NCI-H1436 treated with DMSO at 0.1 percent for 48 hours (cell line): ENCODE measurements at regions not wholly inside any gene's neighbourhood (a gene's known extent, or its start where the extent isn't known, plus 50 kb on each side); places are given as distances from the start of the nearest gene placed in this dataset.
"Not testable (repeated sequence)": the region's sequence is repeated elsewhere in the genome, so short reads cannot be mapped to it uniquely, and the experiment has no call there.

ENCODE experiments used
- DNase-seq: peaks from one replicate; lab custom pipeline; 2025; lab: John Stamatoyannopoulos, UW

DNA sequence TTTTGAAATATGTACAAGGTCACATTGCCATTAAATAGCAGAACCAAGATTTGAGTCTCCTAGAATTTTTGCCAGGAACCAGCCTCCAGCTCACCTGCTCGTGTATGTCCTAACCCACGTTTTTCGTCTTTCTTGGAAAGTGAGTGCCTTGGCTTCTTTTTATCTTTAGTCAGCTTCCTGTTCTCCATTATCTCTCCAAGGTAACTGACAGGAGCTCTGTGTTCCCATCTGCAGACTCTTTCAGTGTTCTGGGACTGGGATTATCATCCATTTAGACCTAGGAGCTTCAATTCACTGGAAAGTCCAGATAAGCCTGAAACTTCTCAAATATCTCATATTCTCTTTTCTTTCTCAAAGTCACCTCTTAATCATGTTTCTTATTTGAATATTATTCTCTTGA lies 193.7 kb downstream of the ZIC5 start:
- no peak for DNase-seq

DNA sequence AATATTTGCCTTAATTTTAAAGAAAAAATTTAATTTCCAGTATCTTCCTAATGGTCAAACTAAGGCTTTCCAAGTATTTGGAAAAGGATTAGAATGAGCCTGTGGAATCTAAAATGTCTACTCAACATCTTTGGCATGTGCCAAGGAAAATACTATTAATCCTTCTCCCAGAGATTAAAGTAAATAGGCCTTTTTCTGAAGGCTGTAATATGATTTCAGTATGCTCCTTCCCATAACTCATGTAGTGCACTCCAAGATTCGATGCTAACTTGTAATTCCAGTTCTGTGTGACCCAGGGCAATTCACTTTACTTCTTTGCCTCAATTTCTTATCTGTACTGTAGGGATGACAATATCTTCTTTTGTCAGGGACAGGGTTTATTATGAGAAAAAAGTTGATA lies 196.9 kb downstream of the ZIC5 start:
- DNase-seq, result no peak

DNA sequence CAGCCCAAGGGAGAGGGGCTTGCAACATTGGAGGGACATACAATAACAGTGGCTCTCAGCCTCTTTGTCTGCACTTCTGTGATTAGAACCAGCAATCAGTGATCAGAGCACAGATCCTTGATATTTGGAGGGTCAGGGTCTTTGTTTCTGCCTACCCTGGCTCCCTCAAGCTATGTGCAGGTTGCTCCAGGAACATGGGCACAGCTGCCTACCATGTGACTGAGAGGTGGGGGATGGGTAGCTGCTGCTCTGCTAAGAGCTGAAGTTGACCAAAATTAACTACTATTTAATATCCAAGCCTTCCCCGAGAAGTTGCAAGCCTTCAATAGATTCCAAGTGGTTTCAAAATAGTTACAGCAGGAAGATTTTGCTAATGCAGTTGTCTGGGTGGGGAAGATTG lies 202.6 kb downstream of the ZIC5 start:
- no peak for DNase-seq

DNA sequence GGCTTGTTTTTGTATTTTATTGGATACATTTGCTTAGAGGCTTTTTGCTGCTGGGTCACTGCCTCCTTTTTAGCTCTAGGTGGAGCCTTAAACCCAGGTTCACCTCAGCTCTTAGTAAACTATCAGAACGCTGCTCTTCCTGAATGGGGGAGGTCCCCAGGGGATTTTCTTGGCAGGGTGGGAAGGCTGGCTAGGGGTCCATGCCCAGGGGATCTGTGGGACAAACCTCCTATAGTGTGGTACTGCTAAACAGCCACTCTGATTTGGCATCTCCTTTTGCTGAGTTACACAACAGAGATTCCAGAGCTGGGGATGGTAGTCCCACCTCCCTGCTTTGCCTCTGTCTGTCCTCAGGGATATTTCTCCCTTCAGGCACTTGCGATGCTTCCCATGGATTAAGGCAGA lies 204.9 kb downstream of the ZIC5 start:
- DNase-seq, result no peak

DNA sequence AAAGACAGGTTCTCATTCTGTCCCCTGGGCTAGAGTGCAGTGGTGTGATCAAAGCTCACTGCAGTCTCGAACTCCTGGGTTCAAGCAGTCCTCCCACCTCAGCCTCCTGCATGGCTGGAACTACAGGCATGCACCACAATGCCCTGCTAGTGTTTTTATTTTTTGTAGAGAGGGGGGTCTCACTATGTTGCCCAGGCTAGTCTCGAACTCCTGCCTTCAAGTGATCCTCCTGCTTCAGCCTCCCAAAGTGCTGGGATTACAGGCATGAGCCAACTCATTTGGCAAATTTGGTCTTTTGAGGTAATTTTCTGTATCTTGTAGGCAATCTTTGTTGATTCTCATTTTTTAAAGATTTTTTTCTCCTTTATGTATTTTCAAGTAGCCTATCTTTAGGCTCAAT lies 205.7 kb downstream of the ZIC5 start:
- no peak for DNase-seq

DNA sequence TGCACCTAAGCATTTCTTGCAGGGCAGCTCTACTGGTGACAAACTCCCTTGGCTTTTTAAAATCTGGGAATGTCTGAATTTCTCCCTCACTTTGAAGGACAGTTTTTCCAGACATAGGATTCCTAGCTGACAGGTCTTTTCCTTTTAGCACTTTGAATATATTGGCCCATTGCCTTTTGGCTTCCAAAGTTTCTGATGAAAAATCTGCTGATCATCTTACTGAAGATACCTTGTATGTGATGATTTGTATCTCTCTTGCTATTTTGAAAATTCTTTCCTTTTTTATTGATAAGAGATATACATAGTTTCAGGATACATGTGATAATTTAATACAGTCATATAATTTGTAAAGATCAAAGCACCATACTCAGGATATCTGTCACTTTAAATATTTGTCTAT lies 211.1 kb downstream of the ZIC5 start:
- DNase-seq, result no peak

DNA sequence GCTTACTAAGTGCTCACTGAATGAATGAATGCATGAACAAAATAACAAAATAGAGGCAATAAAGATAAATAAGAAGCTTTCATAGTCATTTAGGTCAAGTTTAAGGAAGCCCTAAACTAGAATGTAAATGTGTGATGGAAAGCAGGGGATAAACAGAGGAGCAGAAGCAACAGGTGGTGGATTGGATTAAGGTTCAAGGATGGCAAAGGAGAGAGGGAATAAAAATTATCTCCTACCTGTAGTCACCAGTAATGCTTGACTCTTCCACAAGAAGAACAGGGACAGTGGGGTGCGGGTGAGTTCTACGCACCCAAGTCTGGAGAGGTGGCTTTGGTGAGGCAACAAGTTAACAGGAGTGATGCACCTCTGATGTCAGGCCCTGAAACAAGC lies 212.4 kb downstream of the ZIC5 start:
- DNase-seq, result no peak

DNA sequence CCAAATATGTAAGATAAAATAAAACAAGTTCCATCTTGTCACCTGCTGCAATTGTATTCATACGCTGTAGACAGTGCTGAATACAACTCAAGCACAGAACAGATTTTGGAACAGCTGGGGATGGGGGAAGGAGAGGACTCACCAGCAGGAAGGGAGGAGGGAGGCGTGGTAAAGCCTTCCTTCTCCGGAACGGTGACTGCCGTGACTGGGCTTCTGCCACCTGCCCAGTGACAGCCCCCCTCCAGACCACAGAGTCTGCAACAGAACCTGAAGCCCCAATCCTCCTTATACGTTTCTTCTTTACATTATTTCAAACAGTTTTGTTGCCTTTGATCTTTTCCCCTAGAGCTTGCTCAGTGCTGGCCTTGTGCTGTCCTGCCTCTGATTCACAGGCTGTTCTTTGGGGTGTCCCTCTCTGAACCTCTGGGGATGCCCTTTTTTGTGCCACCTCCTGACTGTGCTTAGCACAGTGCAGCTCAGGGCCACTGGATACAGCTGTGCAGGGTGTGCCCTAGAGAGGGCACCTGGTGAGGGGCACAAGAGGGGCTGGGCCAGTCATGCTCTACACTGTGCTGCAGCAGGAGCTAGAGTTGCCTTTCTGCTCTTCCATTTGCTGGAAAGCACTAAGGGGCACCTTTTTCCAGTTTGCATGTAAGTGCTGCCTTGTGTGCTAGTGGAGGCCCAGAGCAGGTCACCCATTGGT lies 213.0 kb downstream of the ZIC5 start:
- DNase-seq, result no peak

DNA sequence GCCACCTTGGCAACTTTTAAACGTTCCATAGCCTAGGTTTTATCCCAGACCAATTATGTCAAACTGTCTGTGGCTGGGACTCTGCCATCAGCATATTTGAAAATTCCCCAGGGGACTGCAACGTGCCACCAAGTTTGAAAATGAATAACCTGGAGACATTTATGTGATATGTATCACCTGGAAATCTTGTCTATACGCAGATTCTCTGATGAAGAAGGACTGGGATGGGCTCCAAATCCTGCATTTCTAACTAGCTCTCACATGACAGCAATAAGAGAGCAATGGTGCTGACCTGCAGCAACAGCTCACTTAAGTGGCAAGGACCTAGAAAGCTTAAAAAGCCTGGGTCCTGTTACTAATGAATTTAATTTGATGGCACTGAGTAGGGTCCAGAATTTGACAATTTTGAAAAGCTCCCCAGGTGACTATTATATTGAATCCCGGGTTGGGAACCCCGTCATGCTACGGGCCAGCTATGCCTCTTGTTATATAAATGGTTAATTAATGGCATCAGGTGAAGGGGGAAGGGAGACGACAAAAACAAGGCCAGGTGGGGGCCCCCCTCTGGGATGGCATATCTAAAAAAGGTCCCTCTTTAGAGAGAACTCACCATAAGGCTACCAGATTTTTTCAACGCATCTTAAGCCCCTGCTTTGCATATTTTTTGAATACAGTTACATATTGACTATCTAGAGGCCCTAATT lies 213.7 kb downstream of the ZIC5 start:
- DNase-seq, result no peak

DNA sequence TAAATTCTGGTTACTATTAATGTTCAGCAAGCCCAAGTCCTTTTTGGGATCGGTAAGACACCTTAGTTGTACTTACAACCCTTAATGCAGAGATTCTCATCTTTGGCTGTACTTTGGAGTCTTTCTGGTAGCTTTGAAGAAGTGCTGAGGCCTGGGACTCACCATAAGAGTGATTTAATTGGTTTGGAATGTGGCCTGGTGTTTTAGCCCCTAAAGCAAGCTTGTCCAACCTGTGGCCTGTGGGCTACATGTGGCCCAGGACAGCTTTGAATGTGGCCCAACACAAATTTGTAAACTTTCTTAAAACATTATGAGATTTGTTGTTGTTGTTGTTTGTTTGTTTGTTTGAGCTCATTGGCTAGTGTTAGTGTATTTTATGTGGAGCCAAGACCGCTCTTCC lies 215.3 kb downstream of the ZIC5 start:
- DNase-seq, result no peak

DNA sequence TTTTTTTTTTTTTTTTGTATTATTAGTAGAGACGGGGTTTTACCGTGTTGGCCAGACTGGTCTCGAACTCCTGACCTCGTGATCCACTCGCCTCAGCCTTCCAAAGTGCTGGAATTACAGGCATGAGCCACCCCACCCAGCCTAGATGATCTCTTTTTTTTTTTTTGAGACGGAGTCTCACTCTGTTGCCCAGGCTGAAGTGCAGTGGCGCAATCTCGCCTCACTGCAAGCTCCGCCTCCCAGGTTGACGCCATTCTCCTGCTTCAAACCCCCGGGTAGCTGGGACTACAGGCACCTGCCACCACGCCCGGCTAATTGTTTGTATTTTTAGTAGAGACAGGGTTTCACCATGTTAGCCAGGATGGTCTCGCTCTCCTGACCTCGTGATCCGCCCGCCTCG lies 216.8 kb downstream of the ZIC5 start:
- DNase-seq, result not testable (repeated sequence)

DNA sequence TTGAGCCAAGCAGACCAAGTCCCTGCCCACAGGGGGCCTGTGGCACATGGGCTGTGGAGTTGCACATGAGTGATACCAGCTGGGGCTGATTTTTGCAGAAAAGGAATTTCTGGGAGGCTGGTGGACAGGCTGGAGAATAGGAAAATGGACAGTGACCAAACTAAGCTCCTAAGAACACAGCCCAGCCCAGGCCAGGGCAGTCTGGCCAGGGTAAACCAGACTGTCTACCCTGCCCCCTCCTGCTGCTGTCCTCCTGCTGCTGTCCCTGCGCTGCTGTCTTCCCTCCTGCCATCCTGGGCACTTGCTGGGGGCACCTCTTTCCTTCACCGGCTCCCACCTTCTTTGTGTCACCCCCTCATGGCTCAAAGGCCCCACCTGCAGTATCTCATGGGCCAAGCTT lies 219.2 kb downstream of the ZIC5 start:
- no peak for DNase-seq

DNA sequence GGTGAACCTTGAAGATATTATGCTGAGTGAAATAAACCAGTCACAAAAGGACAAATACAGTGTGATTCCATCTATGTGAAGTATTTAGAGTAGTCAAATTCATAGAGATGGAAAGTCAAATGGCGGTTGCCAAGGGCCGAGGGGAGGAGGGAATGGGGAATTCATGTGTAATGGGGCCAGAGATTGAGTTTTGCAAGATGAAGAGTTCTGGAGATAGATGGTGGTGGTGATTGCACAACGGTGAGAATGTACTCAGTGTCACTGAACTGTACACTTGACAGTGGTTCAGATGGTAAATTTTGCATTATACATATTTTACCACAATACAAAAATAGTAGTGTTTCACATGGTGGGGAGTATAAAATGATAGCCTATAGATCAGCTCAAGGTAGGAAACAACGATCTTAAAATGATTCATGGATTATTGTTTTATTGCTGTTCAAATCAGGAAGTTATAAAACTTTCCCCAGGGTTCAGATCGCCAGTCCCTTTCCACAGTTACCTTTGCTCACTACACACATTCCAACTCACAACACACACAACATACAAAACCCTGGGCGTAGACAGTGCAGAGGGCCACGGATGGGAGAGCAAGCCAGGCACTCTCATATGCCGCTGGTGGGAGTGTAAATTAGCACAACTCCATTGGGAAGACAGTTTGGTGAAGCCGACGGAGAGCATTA lies 219.9 kb downstream of the ZIC5 start:
- no peak for DNase-seq

DNA sequence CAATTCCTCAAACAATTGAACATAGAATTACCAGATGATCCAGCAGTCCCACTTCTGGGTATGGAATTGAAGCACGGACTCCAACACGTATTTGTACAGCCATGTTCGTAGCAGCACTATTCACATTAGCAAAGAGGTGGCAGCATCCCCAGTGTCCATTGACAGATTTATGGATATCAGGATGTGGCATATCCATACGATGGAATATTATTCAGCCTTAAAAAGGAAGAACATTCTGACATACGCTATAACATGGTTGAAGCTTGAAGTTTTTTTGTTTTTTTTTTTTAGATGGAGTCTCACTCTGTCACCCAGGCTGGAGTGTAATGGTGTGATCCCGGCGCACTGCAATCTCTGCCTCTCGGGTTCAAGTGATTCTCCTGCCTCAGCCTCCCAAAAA lies 220.6 kb downstream of the ZIC5 start:
- no peak for DNase-seq

DNA sequence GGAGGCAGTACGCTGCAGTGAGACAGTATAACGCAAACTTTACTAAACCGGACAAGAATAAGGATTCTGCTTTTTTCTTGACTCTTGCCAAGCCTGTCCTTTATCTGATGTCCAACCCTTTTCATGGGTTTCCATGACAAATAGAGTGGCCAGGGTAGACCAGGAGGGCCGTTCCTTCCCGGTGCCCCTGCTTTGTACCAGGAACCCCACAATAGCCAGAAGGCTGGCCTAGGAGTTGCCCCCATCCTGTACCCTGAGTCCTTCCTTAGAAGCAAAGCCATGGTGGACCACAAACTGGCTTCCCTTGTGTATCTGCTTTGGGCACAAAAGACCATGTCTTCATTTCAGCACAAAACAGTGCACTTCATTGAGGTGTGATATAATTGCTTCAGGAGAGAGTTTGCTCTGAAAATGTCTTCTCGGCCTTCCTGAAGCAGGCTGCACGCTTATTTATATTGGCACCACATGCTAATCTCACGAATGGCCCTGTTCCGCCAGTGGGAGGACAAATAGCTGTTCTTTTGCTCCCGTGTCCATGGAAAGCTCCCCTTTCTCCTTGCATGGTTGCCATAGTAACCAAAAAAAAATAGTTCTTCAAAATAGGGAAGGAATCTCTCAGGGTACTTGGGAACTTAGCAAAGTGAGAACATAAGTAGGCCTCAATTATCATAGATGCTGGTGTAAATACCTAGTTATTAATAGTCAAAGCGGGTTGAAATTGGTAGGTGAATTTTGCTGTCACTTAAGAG lies 222.1 kb downstream of the ZIC5 start:
- no peak for DNase-seq

DNA sequence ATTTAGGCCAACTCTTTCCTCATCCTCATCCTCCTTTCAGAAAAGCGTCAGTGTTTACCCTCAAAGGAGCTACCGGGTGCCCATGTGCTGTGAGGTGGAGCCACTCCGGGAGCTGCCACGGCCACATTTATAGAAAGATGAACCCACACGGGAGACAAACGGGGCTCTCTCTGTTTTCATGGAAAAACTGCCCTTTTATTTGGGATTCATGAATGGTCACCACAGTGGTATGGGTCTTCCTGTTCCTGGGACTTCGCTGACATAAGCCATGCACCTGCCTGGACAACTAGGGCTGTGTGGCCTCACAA lies 224.2 kb downstream of the ZIC5 start:
- DNase-seq, result no peak

DNA sequence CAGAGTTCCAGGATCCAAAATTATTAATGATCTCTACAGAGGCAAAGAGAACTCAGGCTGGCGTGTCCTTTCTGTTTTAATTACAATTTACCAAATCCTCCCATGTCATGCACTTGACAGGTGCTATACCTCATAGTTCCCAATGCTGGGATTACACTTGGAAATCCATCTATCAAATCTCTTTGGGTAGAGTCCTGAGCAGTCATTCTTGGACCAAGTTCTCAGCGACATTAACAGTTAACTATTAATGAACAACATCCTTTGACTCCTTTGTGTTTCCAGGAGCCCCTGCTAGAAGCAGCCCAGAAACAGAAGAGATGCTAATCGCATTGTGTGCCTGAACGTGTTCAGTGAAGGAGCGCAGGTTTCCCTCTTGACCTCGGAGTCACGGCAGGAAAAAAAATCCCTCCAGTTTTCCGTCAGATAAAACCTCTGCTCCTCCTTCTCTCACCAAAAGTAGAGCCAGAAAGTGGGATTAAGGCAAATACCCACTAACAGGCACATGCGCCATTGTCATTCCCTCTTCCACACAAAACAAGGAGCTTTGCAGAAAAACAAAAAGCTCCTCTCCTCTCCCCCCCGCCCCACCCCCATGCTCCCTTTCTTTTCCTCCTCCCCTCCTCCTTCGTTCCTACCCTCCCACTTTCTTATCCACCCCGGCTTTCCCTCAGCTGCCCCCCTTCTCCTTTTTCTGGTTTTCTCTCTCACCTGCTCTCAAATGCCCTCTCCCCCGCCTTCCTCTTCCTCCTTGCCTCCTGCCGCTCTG lies 224.7 kb downstream of the ZIC5 start:
- DNase-seq, result no peak

DNA sequence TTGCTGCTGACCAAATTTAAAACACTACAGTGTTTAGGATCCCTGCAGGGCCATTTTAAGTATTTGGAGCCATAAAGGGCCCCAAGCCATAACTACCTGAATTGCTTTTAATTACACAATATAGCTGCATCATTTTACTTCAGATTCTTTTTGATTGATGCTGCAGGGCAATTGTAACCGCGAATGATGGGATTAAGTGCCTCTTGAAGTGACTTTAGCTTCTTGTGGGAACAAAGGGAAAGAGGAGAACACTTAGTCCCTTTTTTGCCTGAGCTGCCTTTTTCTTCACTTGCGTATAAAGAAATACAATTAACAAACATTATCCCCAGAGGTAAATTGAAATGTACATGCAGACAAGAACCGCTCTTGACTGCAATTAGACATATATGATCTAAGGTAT lies 228.5 kb downstream of the ZIC5 start:
- DNase-seq, result peak; percentile 98

DNA sequence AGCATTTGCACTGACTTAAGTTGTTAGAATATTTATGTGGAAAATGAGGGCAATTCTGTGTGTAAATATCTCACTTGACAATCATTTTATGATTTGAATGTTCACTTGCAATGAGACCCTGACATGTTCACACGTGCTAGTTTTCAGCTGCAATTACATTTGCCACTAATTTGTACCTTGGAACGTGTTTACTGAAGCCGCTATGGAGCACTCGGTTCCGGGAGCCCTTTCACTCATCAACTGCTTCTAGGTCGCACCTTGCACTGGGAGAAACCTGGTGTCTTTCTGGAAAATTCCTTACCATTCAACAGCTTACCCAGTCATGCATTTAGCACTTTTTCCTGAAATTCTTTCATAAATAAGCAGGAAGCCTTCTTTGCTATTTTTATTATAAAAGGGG lies 229.6 kb downstream of the ZIC5 start:
- peak; percentile 71 for DNase-seq

DNA sequence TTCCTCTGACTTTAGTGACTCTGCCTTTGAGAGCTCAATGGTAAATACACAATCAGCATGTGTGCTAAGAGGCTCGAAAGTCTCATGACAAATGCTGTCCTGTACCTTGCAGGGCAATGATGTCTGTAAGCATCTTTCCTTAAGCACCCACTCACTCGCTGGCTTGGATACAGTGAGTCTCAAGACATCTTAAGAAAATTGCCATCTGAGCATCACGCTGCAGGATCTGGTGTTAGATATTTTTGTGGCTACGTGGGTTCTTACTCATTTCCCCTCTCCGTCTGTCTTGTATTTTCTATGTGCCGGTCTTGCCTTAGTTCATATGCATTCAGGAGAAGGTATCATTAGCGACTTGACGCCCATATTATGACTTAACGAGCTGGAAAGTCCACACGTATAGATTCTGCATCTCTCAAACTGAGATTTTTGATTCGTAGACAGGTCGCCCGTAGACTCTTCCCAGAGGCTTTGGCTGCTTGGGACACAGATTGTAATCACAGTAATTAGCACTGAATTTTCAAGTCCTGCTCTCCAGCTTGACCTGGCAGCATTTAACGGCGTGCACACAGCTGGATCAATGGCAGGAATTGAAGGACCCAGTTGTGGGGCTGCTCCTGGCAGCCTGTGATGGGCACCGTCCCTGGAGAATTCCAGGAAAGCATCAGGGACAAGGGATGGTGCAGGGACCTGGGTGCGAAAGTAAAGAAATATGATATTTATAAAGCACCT lies 231.2 kb downstream of the ZIC5 start:
- DNase-seq, result no peak

DNA sequence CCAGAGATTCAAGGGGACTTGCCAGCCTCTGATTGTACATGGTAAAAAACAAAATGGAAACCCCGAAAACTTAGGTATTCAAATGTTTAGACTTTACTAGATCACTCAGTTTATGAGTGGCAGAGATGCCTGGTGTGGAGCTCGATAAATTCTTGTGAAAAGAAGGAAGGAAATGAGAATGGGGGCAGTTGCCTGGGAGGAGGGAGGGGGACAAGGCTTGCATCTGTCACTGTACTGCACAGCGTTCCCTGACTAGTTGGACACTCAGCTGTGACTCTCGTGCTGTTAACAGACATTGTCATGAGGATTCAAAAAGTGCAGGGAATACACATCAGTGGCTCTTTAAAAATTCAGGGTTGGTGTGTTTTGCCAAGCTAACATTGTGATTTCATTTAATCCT lies 232.9 kb downstream of the ZIC5 start:
- DNase-seq, result no peak
